ENCODE measurements at regions not wholly inside any gene's neighbourhood (a gene's known extent, or its start where the extent isn't known, plus 50 kb on each side); places are given as distances from the start of the nearest gene placed in this dataset.

DNA sequence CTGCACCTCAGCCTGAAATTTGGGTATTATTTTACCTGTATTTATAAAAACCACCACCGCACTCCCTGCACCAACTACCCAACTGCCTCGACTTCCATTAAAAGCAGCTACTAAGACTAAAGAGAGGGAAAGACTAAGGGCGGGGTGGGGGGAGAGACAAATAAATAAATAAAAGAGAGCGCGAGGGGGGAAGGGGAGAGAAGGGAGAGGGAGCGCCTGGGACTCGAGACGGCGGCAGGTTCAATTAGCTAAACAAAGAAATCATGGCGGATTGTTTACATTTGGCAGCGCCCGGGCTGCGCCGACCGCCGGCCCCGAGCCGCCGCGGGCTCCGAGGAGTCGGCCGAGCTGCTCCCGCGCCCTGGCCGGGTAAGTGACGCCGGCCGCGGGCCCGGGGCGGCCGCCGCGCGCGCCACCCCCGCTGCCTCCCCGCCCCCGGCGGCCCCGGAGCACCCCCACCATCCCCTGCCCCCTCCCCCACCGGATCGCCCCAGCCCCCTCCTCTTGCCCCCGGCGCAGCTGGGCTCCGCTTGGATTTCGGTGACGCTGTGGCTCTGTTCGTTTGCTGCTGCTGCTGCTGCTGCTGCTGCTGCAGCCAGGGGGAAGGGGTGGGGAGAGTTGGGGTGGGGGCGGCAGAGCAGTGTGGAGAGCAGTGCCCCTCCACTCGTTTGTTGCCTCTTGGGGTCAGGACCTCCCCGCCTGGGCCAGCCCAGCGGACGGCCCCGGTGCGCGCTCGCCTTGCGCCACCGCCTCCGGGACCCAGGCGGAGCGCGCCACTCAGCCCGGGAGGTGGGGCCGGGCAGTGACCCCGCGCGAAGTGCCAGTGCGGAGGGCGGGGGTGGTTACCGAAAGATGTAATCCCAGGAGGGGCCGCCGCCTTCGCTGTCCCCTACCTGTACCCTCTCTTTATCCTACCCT is 187.2 kb upstream of the FANCL start (continued):
- TF ChIP-seq CHD7 (IDR thresholded peaks at IDR 0.05; ENCODE audit: insufficient replicate concordance, low read length), result no peak
- TF ChIP-seq CEBPB (IDR thresholded peaks at IDR 0.05; ENCODE audit: low read depth, low read length), result 0 out of 2 replicates have a peak, but pooled peaks have one; percentile 18
- peak; percentile 96 for TF ChIP-seq RBBP5 (IDR thresholded peaks at IDR 0.05; ENCODE audit: borderline replicate concordance, low read depth, low read length)
- peak; percentile 76 for TF ChIP-seq ASH2L (IDR thresholded peaks at IDR 0.05; ENCODE audit: low read length)
- peak; percentile 73 for TF ChIP-seq POLR2AphosphoS5 (IDR thresholded peaks at IDR 0.05; ENCODE audit: low read depth, low read length)
- TF ChIP-seq POLR2A (IDR thresholded peaks at IDR 0.05; ENCODE audit: control extremely low read depth in 1 of 2, low read depth in 2 of 2, low read length in 2 of 2), result peak; percentile 72 to 93
- TF ChIP-seq BCL11A (IDR thresholded peaks at IDR 0.05; ENCODE audit: low read depth in 2 of 2, low read length in 2 of 2), result no peak
- no peak for TF ChIP-seq HDAC6 (IDR thresholded peaks at IDR 0.05; ENCODE audit: low read depth, low read length)
- TF ChIP-seq SRF (IDR thresholded peaks at IDR 0.05; ENCODE audit: low read depth, low read length), result no peak
- TF ChIP-seq CTBP2 (IDR thresholded peaks at IDR 0.05; ENCODE audit: borderline replicate concordance, insufficient read depth, insufficient read length, low read length), result peak; percentile 1
